Activated B cell treated with CpG ODN at 0.5 μM for 24 hours (primary cell): ENCODE measurements at regions not wholly inside any gene's neighbourhood (a gene's known extent, or its start where the extent isn't known, plus 50 kb on each side); places are given as distances from the start of the nearest gene placed in this dataset.

Experiments
- ATAC-seq: fragments of 200-7000 bp; cut with Tn5 transposase; one replicate; pipeline ENCODE4 v1.10.0; 2021; ENCODE audit warnings: low read depth, mild to moderate bottlenecking, moderate library complexity
- CTCF ChIA-PET: fragments of 350-600 bp; sonication (Branson Sonifier 250); formaldehyde crosslinking; loops from one replicate; lab custom pipeline; 2021; ENCODE audit warnings: antibody characterized with exemption; lab: Charles Lee
- POLR2A ChIA-PET: fragments of 350-600 bp; sonication (Branson Sonifier 250); formaldehyde crosslinking; loops from one replicate; lab custom pipeline; 2021; ENCODE audit warnings: antibody characterized with exemption; lab: Charles Lee
- DNase-seq: peaks from one replicate; pipeline ENCODE4 v3.0.0; 2022
- H3K27ac Mint-ChIP-seq: one replicate; pipeline ENCODE4 v1.8.0; 2020; ENCODE audit warnings: mixed read lengths
- H3K27me3 Mint-ChIP-seq: one replicate; pipeline ENCODE4 v1.8.0; 2021; ENCODE audit warnings: mixed read lengths
- H3K36me3 Mint-ChIP-seq: one replicate; pipeline ENCODE4 v1.8.0; 2021; ENCODE audit warnings: low read depth, mixed read lengths
- H3K4me1 Mint-ChIP-seq: one replicate; pipeline ENCODE4 v1.8.0; 2021; ENCODE audit warnings: mixed read lengths
- H3K4me3 Mint-ChIP-seq: one replicate; pipeline ENCODE4 v1.8.0; 2020; ENCODE audit warnings: mild to moderate bottlenecking, mixed read lengths
- H3K9me3 Mint-ChIP-seq: one replicate; pipeline ENCODE4 v1.8.0; 2020; ENCODE audit warnings: mixed read lengths
- intact Hi-C: fragments of 100-400 bp; cut with micrococcal nuclease; formaldehyde crosslinking; loops from one replicate; pipeline ENCODE4 v1.15.1; 2024
- TF ChIP-seq, protein P1 (sequence below): fragments of 200-600 bp; IDR thresholded peaks from one replicate; pipeline ENCODE4 v1.8.0; 2022; ENCODE audit warnings: antibody characterized with exemption, mild to moderate bottlenecking

DNA sequence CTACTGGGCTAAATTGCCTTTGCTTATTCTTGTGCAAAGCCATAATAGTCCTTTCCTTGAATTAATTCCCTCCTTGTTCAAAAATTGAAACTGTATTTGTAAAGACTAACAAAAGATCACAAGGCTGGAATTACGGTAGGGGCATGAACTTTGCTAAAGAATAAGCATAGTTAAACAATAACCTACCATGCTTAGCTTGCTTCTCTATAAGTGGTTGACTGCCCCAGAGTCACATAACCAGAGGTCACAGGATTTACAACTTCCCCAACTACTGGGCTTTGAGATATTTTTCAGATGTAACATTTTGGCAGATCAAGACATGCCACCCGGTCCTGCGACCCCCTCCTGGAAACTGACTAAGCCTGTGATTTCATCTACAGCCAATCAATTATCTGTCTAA is 181.4 kb downstream of the GPAM start:
- Mint-ChIP-seq H3K27me3 (peaks cover 3% of the 10 kb centered on the region), H3K4me1 (no peaks in the 10 kb centered on the region), H3K4me3 (no peak overlapping the region), H3K27ac (no peak overlapping the region), H3K9me3 (no peaks in the 10 kb centered on the region), H3K36me3 (no peaks in the 10 kb centered on the region)
- CTCF ChIA-PET: no interaction called here
- DNase-seq (no peak), ATAC-seq (no peak)
- intact Hi-C loops: no loop called here
- POLR2A ChIA-PET: no interaction called here
- TF ChIP-seq, protein P1, sequence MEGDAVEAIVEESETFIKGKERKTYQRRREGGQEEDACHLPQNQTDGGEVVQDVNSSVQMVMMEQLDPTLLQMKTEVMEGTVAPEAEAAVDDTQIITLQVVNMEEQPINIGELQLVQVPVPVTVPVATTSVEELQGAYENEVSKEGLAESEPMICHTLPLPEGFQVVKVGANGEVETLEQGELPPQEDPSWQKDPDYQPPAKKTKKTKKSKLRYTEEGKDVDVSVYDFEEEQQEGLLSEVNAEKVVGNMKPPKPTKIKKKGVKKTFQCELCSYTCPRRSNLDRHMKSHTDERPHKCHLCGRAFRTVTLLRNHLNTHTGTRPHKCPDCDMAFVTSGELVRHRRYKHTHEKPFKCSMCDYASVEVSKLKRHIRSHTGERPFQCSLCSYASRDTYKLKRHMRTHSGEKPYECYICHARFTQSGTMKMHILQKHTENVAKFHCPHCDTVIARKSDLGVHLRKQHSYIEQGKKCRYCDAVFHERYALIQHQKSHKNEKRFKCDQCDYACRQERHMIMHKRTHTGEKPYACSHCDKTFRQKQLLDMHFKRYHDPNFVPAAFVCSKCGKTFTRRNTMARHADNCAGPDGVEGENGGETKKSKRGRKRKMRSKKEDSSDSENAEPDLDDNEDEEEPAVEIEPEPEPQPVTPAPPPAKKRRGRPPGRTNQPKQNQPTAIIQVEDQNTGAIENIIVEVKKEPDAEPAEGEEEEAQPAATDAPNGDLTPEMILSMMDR: no peak

DNA sequence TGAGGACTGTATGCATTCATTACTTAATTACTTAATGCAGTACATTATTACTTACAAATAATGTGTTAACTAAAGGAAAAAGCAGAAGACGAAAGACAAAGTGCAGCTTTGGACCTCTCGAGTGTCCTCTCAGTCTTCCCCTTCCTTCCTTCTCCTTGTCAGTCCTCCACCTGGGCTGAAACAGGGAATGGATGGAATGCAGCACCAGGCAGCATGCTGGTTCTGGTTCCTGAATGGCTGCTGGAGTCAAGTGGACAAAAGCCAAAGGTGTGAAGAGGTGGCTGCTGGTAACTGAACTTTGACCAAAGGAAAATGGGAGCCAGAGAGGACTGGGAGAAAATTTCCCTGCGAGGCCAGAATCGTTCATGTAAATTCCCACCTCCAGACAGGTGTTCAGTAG is 179.5 kb downstream of the GPAM start:
- CTCF ChIA-PET: no interaction called here
- Mint-ChIP-seq H3K4me3 (no peak overlapping the region), H3K9me3 (no peaks in the 10 kb centered on the region), H3K27ac (no peak overlapping the region), H3K27me3 (no peaks in the 10 kb centered on the region), H3K36me3 (no peaks in the 10 kb centered on the region), H3K4me1 (no peaks in the 10 kb centered on the region)
- TF ChIP-seq, protein P1: no peak
- ATAC-seq (no peak), DNase-seq (no peak)
- intact Hi-C loops: no loop called here
- POLR2A ChIA-PET: no interaction called here

DNA sequence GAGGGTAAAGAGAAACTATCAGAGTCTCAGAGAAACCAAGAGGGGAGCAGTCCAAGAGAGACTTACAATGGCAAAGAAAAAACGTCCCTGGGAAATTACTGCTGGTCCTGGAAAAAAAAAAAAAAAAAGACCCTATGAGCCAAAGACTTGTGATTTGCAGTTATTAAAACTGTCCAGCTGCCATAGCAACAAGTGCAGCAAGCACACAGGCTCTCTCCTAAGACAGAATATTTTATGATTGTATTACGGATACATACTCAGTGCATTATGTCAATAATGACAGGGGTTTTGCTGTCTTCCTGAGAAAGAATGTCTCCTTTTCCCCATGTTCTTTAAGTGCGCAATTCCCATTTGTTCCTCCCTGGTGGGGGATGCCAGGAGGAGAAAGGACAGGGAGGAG is 178.5 kb downstream of the GPAM start:
- Mint-ChIP-seq H3K27ac (no peak overlapping the region), H3K36me3 (no peaks in the 10 kb centered on the region), H3K4me1 (no peaks in the 10 kb centered on the region), H3K9me3 (no peaks in the 10 kb centered on the region), H3K27me3 (no peaks in the 10 kb centered on the region), H3K4me3 (no peak overlapping the region)
- intact Hi-C loops: no loop called here
- POLR2A ChIA-PET: no interaction called here
- ATAC-seq (no peak), DNase-seq (no peak)
- CTCF ChIA-PET: no interaction called here
- TF ChIP-seq, protein P1: no peak

DNA sequence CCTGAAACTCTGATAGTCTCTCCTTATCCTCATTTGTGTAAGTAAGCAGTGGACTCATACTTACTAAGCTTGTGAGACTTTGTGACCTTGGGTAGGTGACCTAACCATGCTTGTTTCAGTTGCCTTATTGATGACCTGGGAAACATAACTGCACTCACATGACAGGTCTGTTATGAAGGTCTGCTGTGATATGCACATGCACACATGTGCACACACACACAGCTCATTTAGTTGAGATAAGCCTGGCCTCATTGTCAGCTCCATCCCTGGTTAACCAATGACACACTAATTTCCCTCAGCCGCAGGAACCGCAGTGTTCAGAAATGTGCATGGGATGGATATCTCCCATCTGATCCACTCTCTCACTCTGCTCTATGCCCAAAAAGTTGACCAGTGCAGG is 177.2 kb downstream of the GPAM start:
- Mint-ChIP-seq H3K4me1 (no peaks in the 10 kb centered on the region), H3K9me3 (no peaks in the 10 kb centered on the region), H3K4me3 (no peak overlapping the region), H3K27ac (no peak overlapping the region), H3K27me3 (no peaks in the 10 kb centered on the region), H3K36me3 (no peaks in the 10 kb centered on the region)
- TF ChIP-seq, protein P1: no peak
- CTCF ChIA-PET: no interaction called here
- DNase-seq: no peak
- ATAC-seq: no peak
- POLR2A ChIA-PET: no interaction called here
- intact Hi-C loops: no loop called here

DNA sequence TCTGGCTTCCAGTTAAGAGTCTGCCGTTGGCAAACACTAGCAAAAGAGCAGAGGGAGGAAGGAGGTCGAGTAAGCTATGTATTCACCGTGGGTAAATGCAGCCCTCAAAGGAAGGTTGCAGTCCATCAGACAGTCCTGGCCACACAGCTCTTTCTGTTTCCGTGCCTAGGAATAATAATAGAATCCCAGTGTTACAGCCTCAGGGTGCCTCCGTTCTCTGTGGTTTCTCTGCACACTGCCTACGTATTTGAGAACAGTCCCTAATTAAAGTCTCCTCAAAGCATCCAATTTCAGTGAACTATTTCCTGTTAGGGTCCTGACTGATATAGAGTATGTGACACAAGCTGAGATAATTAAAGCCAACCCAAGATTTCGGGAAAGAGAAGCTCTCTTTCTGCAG is 176.7 kb downstream of the GPAM start:
- intact Hi-C loops: no loop called here
- DNase-seq (no peak), ATAC-seq (no peak)
- ChIA-PET CTCF (no interaction called here), POLR2A (no interaction called here)
- Mint-ChIP-seq H3K36me3 (no peaks in the 10 kb centered on the region), H3K27ac (no peak overlapping the region), H3K27me3 (no peaks in the 10 kb centered on the region), H3K4me1 (no peaks in the 10 kb centered on the region), H3K9me3 (no peaks in the 10 kb centered on the region), H3K4me3 (no peak overlapping the region)
- TF ChIP-seq, protein P1: no peak
